ENCODE measurements at regions not wholly inside any gene's neighbourhood (a gene's known extent, or its start where the extent isn't known, plus 50 kb on each side); places are given as distances from the start of the nearest gene placed in this dataset.
"Not testable (repeated sequence)": the region's sequence is repeated elsewhere in the genome, so short reads cannot be mapped to it uniquely, and the experiment has no call there.

GRCh38 chr10:63675171-63675570 is 154.0 kb downstream of the REEP3 start:
- no peak for FAIRE-seq
- TF ChIP-seq, protein P1, sequence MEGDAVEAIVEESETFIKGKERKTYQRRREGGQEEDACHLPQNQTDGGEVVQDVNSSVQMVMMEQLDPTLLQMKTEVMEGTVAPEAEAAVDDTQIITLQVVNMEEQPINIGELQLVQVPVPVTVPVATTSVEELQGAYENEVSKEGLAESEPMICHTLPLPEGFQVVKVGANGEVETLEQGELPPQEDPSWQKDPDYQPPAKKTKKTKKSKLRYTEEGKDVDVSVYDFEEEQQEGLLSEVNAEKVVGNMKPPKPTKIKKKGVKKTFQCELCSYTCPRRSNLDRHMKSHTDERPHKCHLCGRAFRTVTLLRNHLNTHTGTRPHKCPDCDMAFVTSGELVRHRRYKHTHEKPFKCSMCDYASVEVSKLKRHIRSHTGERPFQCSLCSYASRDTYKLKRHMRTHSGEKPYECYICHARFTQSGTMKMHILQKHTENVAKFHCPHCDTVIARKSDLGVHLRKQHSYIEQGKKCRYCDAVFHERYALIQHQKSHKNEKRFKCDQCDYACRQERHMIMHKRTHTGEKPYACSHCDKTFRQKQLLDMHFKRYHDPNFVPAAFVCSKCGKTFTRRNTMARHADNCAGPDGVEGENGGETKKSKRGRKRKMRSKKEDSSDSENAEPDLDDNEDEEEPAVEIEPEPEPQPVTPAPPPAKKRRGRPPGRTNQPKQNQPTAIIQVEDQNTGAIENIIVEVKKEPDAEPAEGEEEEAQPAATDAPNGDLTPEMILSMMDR (IDR thresholded peaks at IDR 0.05; ENCODE audit: insufficient read depth, missing control alignments): no peak

GRCh38 chr10:63677001-63677400 is 155.8 kb downstream of the REEP3 start:
- DNase-seq (ENCODE audit: insufficient read length, low spot score) (no peak), FAIRE-seq (no peak)
- TF ChIP-seq, protein P1 (IDR thresholded peaks at IDR 0.05; ENCODE audit: insufficient read depth, missing control alignments): no peak

More at GRCh38 chr10:63675171-63675570, 154.0 kb downstream of the REEP3 start:
- no peak for DNase-seq (ENCODE audit: insufficient read length, low spot score)

GRCh38 chr10:63680545-63680944 is 159.3 kb downstream of the REEP3 start:
- not testable (repeated sequence) for FAIRE-seq; DNase-seq (ENCODE audit: insufficient read length, low spot score)

DNA sequence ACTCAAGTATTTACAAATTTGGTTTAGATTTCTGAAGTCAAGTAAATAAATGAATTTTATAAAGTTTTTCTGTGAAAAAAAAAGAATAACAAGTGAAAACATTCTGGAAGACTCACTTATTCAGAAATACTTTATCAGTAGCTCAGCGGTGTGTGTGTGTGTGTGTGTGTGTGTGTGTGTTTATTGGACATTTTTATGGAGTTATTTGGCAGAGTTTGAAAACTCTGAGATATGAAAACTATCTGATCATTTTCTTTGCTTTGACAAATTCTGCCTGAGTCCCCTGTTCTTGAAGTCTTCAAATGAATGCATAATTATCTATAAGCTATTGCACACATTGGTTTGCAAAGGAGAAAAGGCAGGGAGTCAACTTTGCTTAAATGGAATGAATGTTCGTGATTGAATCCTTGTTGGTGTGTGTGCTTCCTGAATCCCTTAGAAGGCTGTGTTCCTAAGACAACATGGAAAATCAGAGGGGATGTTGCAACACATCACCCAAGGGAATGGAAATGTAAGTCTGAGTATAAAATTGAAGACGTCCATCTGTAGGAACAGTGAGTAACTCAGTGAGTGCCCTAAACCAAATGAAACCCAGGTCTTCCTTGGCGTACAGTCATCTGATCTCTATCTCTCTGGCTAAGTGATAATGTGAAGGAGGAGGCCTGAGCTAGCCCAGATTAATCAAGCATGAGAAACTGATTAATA is 160.9 kb downstream of the REEP3 start:
- TF ChIP-seq, protein P1 (IDR thresholded peaks at IDR 0.05; ENCODE audit: insufficient read depth, missing control alignments): no peak
- FAIRE-seq: no peak
- no peak for DNase-seq (ENCODE audit: insufficient read length, low spot score)

DNA sequence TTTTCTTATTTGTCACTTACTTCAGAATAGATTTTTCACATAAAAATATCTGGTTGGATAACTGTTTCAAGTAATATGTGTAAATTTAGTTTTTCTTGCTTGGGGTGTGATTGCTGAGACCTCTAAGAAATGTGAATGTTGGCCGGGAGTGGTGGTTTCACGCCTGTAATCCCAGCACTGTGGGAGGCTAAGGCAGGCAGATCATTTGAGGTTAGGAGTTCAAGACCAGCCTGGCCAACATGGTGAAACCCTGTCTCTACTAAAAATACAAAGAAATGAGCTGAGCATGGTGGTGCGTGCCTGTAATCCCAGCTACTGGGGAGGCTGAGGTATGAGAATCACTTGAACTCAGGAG is 161.5 kb downstream of the REEP3 start:
- not testable (repeated sequence) for FAIRE-seq; DNase-seq (ENCODE audit: insufficient read length, low spot score)

GRCh38 chr10:63683223-63683622 is 162.0 kb downstream of the REEP3 start:
- FAIRE-seq (no peak), DNase-seq (ENCODE audit: insufficient read length, low spot score) (no peak)
- TF ChIP-seq, protein P1 (IDR thresholded peaks at IDR 0.05; ENCODE audit: insufficient read depth, missing control alignments): no peak

- TF ChIP-seq, protein P1 (IDR thresholded peaks at IDR 0.05; ENCODE audit: insufficient read depth, missing control alignments): no peak
- FAIRE-seq: no peak
- no peak for DNase-seq (ENCODE audit: insufficient read length, low spot score)
Measured at GRCh38 chr10:63683686-63684085, 162.5 kb downstream of the REEP3 start.

DNA sequence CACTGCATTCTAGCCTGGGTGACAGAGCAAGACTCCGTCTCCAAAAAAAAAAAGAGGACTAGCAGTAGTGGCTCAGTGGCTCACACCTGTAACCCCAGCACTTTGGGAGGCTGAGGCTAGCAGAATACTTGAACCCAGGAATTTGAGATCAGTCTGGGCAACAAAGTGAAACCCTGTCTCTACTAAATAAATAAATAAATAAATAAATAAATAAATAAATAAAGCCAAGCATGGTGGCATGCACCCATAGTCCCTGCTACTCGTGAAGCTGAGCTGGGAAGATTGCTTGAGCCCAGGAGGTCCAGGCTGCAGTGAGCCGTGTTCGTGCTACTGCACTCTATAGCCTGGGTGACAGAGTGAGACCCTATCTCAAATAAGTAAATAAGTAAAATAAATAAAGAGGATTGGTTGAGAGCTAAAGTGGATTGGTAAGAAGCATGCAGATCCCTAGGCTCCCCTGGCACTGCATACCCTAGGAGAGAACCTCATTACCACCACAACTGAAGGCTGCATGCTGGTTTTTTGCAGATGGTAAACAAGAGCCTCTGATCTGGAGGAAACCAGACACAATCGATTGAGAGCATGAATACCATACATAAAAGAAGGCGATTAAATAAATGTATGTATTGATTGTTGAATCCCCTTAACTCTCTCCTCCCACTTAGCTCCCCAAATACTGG is 163.2 kb downstream of the REEP3 start:
- DNase-seq (ENCODE audit: insufficient read length, low spot score) (no peak), FAIRE-seq (no peak)
- TF ChIP-seq, protein P1 (IDR thresholded peaks at IDR 0.05; ENCODE audit: insufficient read depth, missing control alignments): no peak

Measured in D721Med (cell line).